ENCODE measurements at regions not wholly inside any gene's neighbourhood (a gene's known extent, or its start where the extent isn't known, plus 50 kb on each side); places are given as distances from the start of the nearest gene placed in this dataset.

DNA sequence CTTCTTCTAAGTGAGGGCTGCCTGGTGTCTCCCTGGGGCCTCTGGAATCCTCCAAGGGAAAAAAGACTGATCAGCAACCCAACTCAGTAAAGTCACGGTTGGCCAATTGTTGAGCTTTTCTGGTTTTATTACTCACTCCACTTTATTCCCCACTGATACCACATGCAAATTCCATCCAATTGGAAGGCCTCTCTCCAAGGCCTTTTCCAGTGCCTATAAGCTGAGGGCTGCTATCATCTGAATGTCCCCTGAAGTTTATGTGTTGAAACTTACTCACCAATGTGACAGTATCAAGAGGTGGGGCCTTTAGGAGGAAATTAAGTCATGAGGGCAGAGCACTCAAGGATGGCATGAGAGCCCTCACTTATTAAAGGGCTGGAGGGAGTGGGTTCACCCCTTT is 463.3 kb downstream of the BUD13 start:
- Histone ChIP-seq H4K20me1 (ENCODE audit: insufficient read depth, low read length) (no peaks in the 10 kb centered on the region), H3K79me2 (ENCODE audit: low read length) (no peaks in the 10 kb centered on the region), H3K27me3 (ENCODE audit: low read depth, low read length) (peaks cover 6% of the 10 kb centered on the region; the same call in 1 of the 2 replicates), H3K27ac (ENCODE audit: low read length) (no peak overlapping the region), H3K9me3 (ENCODE audit: insufficient read depth, low read length) (no peaks in the 10 kb centered on the region), H3K9ac (ENCODE audit: low read length) (no peak overlapping the region), H3K4me3 (ENCODE audit: low read length) (no peak overlapping the region), H2AFZ (ENCODE audit: low read depth, low read length) (no peak overlapping the region), H3K4me2 (ENCODE audit: low read length) (no peak overlapping the region), H3K4me1 (ENCODE audit: low read length) (no peaks in the 10 kb centered on the region), H3K36me3 (replicated peaks; ENCODE audit: low read depth, low read length) (no peaks in the 10 kb centered on the region)
- TF ChIP-seq, protein P1, sequence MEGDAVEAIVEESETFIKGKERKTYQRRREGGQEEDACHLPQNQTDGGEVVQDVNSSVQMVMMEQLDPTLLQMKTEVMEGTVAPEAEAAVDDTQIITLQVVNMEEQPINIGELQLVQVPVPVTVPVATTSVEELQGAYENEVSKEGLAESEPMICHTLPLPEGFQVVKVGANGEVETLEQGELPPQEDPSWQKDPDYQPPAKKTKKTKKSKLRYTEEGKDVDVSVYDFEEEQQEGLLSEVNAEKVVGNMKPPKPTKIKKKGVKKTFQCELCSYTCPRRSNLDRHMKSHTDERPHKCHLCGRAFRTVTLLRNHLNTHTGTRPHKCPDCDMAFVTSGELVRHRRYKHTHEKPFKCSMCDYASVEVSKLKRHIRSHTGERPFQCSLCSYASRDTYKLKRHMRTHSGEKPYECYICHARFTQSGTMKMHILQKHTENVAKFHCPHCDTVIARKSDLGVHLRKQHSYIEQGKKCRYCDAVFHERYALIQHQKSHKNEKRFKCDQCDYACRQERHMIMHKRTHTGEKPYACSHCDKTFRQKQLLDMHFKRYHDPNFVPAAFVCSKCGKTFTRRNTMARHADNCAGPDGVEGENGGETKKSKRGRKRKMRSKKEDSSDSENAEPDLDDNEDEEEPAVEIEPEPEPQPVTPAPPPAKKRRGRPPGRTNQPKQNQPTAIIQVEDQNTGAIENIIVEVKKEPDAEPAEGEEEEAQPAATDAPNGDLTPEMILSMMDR (IDR thresholded peaks at IDR 0.05; ENCODE audit: low read depth, low read length), result no peak
- TF ChIP-seq EZH2phosphoT487 (IDR thresholded peaks at IDR 0.05; ENCODE audit: low read depth), result no peak

DNA sequence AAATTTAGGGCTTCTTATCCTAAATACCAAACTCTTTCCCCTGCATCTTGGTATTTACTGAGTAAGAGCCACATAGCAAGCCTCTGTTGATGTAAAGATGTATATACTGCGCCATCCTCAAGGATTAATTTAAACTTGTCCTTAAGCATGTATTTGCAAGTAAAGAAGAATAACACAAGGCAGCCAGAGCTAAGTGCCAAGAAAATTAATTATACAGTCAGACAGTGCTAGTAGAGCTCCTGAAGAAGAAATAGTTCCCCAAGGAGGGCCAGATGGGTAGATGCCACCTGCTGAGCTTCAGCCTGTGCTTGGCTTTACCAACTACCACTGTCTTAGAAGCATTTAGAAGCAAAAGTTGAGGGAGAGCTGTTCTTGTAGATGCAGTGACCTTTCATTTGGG is 470.0 kb downstream of the BUD13 start:
- no peaks in the 10 kb centered on the region for H4K20me1 ChIP-seq (ENCODE audit: insufficient read depth, low read length)
- no peak for TF ChIP-seq EZH2phosphoT487 (IDR thresholded peaks at IDR 0.05; ENCODE audit: low read depth)
- TF ChIP-seq, protein P1 (IDR thresholded peaks at IDR 0.05; ENCODE audit: low read depth, low read length), result no peak
- no peaks in the 10 kb centered on the region for H3K4me1 ChIP-seq (ENCODE audit: low read length)
- no peak overlapping the region for H3K4me3 ChIP-seq (ENCODE audit: low read length)
- no peak overlapping the region for H3K27ac ChIP-seq (ENCODE audit: low read length)
- H3K27me3 ChIP-seq (ENCODE audit: low read depth, low read length), result peaks cover 33% of the 10 kb centered on the region; the same call in 1 of the 2 replicates
- no peaks in the 10 kb centered on the region for H3K9me3 ChIP-seq (ENCODE audit: insufficient read depth, low read length)
- H3K4me2 ChIP-seq (ENCODE audit: low read length), result no peak overlapping the region
- no peak overlapping the region for H2AFZ ChIP-seq (ENCODE audit: low read depth, low read length)
- no peaks in the 10 kb centered on the region for H3K36me3 ChIP-seq (replicated peaks; ENCODE audit: low read depth, low read length)
- no peaks in the 10 kb centered on the region for H3K79me2 ChIP-seq (ENCODE audit: low read length)
- no peak overlapping the region for H3K9ac ChIP-seq (ENCODE audit: low read length)

DNA sequence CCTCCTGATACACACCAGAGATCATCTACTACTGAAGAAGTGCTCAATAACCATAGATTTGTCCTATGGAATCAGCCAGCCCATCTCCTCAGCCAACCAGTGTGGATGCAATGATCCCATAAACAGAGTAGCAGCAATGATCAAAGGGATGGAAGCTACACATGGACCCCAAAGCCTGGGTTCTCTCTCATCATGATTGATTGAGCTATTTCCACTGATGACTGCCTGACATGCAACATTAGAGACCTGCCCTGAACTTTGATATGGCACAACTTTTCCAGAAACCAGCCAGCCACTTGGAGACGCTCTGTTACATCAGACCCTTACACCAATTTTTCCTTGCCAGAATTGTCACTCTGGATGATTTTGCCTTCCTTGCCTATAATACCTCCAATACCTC is 471.6 kb downstream of the BUD13 start:
- H3K9ac ChIP-seq (ENCODE audit: low read length), result no peak overlapping the region
- no peak overlapping the region for H3K27ac ChIP-seq (ENCODE audit: low read length)
- TF ChIP-seq EZH2phosphoT487 (IDR thresholded peaks at IDR 0.05; ENCODE audit: low read depth), result no peak
- TF ChIP-seq, protein P1 (IDR thresholded peaks at IDR 0.05; ENCODE audit: low read depth, low read length), result no peak
- no peaks in the 10 kb centered on the region for H3K36me3 ChIP-seq (replicated peaks; ENCODE audit: low read depth, low read length)
- no peak overlapping the region for H3K4me3 ChIP-seq (ENCODE audit: low read length)
- H3K9me3 ChIP-seq (ENCODE audit: insufficient read depth, low read length), result no peaks in the 10 kb centered on the region
- peaks cover 33% of the 10 kb centered on the region; the same call in 1 of the 2 replicates for H3K27me3 ChIP-seq (ENCODE audit: low read depth, low read length)
- no peaks in the 10 kb centered on the region for H3K4me1 ChIP-seq (ENCODE audit: low read length)
- no peaks in the 10 kb centered on the region for H4K20me1 ChIP-seq (ENCODE audit: insufficient read depth, low read length)
- no peaks in the 10 kb centered on the region for H3K79me2 ChIP-seq (ENCODE audit: low read length)
- H3K4me2 ChIP-seq (ENCODE audit: low read length), result no peak overlapping the region
- H2AFZ ChIP-seq (ENCODE audit: low read depth, low read length), result no peak overlapping the region

DNA sequence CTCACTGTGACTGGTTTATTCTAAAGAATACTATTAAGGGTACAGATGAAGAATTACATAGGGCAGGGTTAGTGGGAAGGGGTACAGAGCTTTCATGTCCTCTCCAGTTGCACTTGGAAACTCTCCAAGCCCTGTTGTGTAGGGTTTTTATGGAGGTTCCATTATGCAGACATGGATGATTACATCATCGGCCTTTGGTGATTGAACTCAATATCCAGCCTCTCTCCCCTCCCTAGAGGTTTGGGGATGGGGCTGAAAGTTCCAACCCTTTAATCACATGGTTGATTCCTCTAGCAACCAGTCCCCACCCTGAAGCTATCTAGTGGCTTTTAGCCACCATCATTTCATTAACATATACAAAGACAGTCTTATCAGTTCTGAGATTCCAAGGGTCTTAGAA is 472.6 kb downstream of the BUD13 start:
- no peak overlapping the region for H3K4me2 ChIP-seq (ENCODE audit: low read length)
- H3K27ac ChIP-seq (ENCODE audit: low read length), result no peak overlapping the region
- no peaks in the 10 kb centered on the region for H3K79me2 ChIP-seq (ENCODE audit: low read length)
- H3K4me1 ChIP-seq (ENCODE audit: low read length), result no peaks in the 10 kb centered on the region
- H2AFZ ChIP-seq (ENCODE audit: low read depth, low read length), result no peak overlapping the region
- H3K27me3 ChIP-seq (ENCODE audit: low read depth, low read length), result peaks cover 33% of the 10 kb centered on the region; the same call in 1 of the 2 replicates
- no peaks in the 10 kb centered on the region for H3K9me3 ChIP-seq (ENCODE audit: insufficient read depth, low read length)
- H3K4me3 ChIP-seq (ENCODE audit: low read length), result no peak overlapping the region
- H3K36me3 ChIP-seq (replicated peaks; ENCODE audit: low read depth, low read length), result no peaks in the 10 kb centered on the region
- H4K20me1 ChIP-seq (ENCODE audit: insufficient read depth, low read length), result no peaks in the 10 kb centered on the region
- H3K9ac ChIP-seq (ENCODE audit: low read length), result no peak overlapping the region
- no peak for TF ChIP-seq EZH2phosphoT487 (IDR thresholded peaks at IDR 0.05; ENCODE audit: low read depth)
- TF ChIP-seq, protein P1 (IDR thresholded peaks at IDR 0.05; ENCODE audit: low read depth, low read length), result no peak

All from OCI-LY3 (cell line).